ENCODE measurements at regions not wholly inside any gene's neighbourhood (a gene's known extent, or its start where the extent isn't known, plus 50 kb on each side); places are given as distances from the start of the nearest gene placed in this dataset.

DNA sequence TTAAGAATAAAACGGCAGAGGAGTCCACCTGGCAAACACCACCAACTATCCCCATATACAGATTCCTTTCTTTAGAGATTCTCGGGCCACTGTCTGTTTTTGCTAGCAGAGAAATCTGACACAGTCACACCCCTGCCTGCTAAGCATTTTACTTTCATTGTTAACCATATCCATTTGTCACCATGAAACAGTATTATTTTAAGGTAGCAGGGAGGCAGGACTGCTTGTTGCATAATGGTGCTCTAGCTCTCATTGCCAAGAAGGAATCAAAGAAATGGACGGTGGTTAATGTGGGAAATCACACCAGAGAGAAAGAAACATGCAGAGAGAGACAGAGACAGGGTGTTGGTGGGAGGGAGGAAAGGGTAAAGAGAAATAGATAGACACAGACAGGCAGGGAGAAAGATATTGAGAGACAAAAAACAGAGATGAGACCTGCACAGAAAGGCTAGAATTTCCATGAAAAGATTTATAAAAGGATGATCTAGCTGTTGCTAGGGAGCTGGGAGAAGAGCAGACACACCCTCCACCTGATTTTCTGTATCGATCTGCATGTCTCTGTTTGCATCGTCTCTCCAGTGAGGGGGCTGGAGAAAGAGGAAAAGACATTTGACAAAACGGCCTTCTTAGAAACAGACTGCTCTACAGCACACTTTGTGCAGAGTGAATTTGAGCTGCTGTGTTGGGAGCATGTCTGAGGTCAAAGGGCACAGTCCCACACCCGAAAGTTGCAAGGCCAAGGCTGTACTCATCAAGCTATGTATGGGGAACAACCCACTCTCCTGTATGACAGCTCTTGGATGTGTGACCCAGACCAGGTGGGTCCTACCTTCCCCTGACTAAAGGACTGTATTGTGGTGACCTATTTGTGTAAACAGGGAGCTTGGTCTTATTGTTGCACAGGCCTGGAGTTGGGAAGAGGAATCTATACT, 303.1 kb downstream of the FZD1 start:
- TF ChIP-seq, protein P1, sequence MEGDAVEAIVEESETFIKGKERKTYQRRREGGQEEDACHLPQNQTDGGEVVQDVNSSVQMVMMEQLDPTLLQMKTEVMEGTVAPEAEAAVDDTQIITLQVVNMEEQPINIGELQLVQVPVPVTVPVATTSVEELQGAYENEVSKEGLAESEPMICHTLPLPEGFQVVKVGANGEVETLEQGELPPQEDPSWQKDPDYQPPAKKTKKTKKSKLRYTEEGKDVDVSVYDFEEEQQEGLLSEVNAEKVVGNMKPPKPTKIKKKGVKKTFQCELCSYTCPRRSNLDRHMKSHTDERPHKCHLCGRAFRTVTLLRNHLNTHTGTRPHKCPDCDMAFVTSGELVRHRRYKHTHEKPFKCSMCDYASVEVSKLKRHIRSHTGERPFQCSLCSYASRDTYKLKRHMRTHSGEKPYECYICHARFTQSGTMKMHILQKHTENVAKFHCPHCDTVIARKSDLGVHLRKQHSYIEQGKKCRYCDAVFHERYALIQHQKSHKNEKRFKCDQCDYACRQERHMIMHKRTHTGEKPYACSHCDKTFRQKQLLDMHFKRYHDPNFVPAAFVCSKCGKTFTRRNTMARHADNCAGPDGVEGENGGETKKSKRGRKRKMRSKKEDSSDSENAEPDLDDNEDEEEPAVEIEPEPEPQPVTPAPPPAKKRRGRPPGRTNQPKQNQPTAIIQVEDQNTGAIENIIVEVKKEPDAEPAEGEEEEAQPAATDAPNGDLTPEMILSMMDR (IDR thresholded peaks at IDR 0.05), result no peak
- TF ChIP-seq POLR2A (IDR thresholded peaks at IDR 0.05), result no peak
